ENCODE measurements at regions not wholly inside any gene's neighbourhood (a gene's known extent, or its start where the extent isn't known, plus 50 kb on each side); places are given as distances from the start of the nearest gene placed in this dataset.

DNA sequence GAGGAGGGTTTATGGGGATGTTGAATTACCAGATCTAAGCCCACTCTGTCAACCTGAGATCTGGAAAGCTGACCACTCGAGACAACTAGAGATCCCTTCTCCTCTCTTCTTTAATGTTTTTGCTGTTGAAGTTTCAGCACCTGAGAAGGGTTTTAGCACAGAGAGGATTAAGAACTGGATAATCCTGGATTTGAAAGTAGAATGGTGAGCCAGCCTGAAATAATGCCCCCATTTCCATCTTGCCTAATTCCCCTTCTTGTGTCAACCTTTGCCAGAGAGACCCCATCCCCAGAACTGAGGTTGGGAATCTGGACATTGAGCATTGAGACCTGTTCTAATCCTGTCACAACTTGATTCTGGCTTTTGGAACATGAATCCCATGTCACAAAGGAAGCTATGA, 87.8 kb upstream of the RFLNA start:
- TF ChIP-seq, protein P1, sequence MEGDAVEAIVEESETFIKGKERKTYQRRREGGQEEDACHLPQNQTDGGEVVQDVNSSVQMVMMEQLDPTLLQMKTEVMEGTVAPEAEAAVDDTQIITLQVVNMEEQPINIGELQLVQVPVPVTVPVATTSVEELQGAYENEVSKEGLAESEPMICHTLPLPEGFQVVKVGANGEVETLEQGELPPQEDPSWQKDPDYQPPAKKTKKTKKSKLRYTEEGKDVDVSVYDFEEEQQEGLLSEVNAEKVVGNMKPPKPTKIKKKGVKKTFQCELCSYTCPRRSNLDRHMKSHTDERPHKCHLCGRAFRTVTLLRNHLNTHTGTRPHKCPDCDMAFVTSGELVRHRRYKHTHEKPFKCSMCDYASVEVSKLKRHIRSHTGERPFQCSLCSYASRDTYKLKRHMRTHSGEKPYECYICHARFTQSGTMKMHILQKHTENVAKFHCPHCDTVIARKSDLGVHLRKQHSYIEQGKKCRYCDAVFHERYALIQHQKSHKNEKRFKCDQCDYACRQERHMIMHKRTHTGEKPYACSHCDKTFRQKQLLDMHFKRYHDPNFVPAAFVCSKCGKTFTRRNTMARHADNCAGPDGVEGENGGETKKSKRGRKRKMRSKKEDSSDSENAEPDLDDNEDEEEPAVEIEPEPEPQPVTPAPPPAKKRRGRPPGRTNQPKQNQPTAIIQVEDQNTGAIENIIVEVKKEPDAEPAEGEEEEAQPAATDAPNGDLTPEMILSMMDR (IDR thresholded peaks at IDR 0.05; ENCODE audit: poor library complexity, severe bottlenecking) = no peak
- TF ChIP-seq EP300 (conservative IDR thresholded peaks at IDR 0.05; ENCODE audit: poor library complexity, severe bottlenecking) (no peak), EZH2 (IDR thresholded peaks at IDR 0.05; ENCODE audit: borderline replicate concordance, insufficient read depth, low read length, poor library complexity, severe bottlenecking) (no peak), TAF1 (IDR thresholded peaks at IDR 0.05; ENCODE audit: low read depth) (no peak), RAD21 (conservative IDR thresholded peaks at IDR 0.05) (no peak), POLR2AphosphoS5 (IDR thresholded peaks at IDR 0.05) (no peak), MXI1 (conservative IDR thresholded peaks at IDR 0.05; ENCODE audit: poor library complexity, severe bottlenecking) (no peak), SMC3 (conservative IDR thresholded peaks at IDR 0.05; ENCODE audit: poor library complexity) (no peak)
- TF ChIP-seq, protein P2, sequence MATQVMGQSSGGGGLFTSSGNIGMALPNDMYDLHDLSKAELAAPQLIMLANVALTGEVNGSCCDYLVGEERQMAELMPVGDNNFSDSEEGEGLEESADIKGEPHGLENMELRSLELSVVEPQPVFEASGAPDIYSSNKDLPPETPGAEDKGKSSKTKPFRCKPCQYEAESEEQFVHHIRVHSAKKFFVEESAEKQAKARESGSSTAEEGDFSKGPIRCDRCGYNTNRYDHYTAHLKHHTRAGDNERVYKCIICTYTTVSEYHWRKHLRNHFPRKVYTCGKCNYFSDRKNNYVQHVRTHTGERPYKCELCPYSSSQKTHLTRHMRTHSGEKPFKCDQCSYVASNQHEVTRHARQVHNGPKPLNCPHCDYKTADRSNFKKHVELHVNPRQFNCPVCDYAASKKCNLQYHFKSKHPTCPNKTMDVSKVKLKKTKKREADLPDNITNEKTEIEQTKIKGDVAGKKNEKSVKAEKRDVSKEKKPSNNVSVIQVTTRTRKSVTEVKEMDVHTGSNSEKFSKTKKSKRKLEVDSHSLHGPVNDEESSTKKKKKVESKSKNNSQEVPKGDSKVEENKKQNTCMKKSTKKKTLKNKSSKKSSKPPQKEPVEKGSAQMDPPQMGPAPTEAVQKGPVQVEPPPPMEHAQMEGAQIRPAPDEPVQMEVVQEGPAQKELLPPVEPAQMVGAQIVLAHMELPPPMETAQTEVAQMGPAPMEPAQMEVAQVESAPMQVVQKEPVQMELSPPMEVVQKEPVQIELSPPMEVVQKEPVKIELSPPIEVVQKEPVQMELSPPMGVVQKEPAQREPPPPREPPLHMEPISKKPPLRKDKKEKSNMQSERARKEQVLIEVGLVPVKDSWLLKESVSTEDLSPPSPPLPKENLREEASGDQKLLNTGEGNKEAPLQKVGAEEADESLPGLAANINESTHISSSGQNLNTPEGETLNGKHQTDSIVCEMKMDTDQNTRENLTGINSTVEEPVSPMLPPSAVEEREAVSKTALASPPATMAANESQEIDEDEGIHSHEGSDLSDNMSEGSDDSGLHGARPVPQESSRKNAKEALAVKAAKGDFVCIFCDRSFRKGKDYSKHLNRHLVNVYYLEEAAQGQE (IDR thresholded peaks at IDR 0.05; ENCODE audit: borderline replicate concordance) = no peak

Measured in neural cell (in vitro differentiated cells).